Lower leg skin (tissue), 3 donors: ENCODE measurements at regions not wholly inside any gene's neighbourhood (a gene's known extent, or its start where the extent isn't known, plus 50 kb on each side); places are given as distances from the start of the nearest gene placed in this dataset.
"Not testable (repeated sequence)": the region's sequence is repeated elsewhere in the genome, so short reads cannot be mapped to it uniquely, and the experiment has no call there.

Experiments
- CTCF ChIP-seq, 3 donors: fragments of 450-650 bp; IDR thresholded peaks; one replicate each; pipeline ENCODE4 v1.5.1; 2016; ENCODE audit warnings: antibody characterized with exemption in 3 of 3, mild to moderate bottlenecking in 3 of 3, moderate library complexity in 2 of 3
- POLR2A ChIP-seq, 2 donors: fragments of 450-650 bp; IDR thresholded peaks; one replicate each; pipeline ENCODE4 v1.6.1; 2016 to 2017; ENCODE audit warnings: antibody characterized with exemption in 2 of 2, mild to moderate bottlenecking in 1 of 2, moderate library complexity in 1 of 2

GRCh38 chr7:104959483-104959882 is 54.5 kb upstream of the KMT2E start:
- not testable (repeated sequence) for TF ChIP-seq CTCF, POLR2A (IDR thresholded peaks at IDR 0.05)
